HEK293T (cell line): ENCODE measurements at regions not wholly inside any gene's neighbourhood (a gene's known extent, or its start where the extent isn't known, plus 50 kb on each side); places are given as distances from the start of the nearest gene placed in this dataset.

Experiments
- BHLHE40 ChIP-seq: fragments of 450-650 bp; IDR thresholded peaks from 2 replicates; pipeline ENCODE4 v1.6.1; 2016; ENCODE audit warnings: mild to moderate bottlenecking, moderate library complexity, borderline replicate concordance
- CTBP1 ChIP-seq: fragments of 450-650 bp; IDR thresholded peaks from 2 replicates; pipeline ENCODE4 v1.6.1; 2016; ENCODE audit warnings: borderline replicate concordance
- FOXA1 ChIP-seq: fragments of 450-650 bp; IDR thresholded peaks from 2 replicates; pipeline ENCODE4 v1.6.1; 2016; ENCODE audit warnings: mild to moderate bottlenecking
- FOXK2 ChIP-seq: fragments of 450-650 bp; IDR thresholded peaks from 2 replicates; pipeline ENCODE4 v1.6.1; 2016; ENCODE audit warnings: mild to moderate bottlenecking
- FOXM1 ChIP-seq: fragments of 450-650 bp; IDR thresholded peaks from 2 replicates; pipeline ENCODE4 v1.6.1; 2017; ENCODE audit warnings: mild to moderate bottlenecking, borderline replicate concordance
- HDGF ChIP-seq: fragments of 450-650 bp; IDR thresholded peaks from 2 replicates; pipeline ENCODE4 v1.6.1; 2017; ENCODE audit warnings: antibody characterized with exemption, borderline replicate concordance
- PKNOX1 ChIP-seq: fragments of 450-650 bp; IDR thresholded peaks from 2 replicates; pipeline ENCODE4 v1.6.1; 2016
- SP1 ChIP-seq: fragments of 450-650 bp; IDR thresholded peaks from 2 replicates; pipeline ENCODE4 v1.6.1; 2017
- SUZ12 ChIP-seq: fragments of 450-650 bp; IDR thresholded peaks from 2 replicates; pipeline ENCODE4 v1.6.1; 2016; ENCODE audit warnings: mild to moderate bottlenecking

GRCh38 chr7:48847917-48848316 is 76.4 kb upstream of the CDC14C start:
- TF ChIP-seq SP1 (no peak), CTBP1 (no peak), HDGF (no peak), FOXA1 (no peak), FOXM1 (no peak), PKNOX1 (no peak), BHLHE40 (no peak), SUZ12 (no peak), FOXK2 (no peak)
